GM12891 (cell line): ENCODE measurements at regions not wholly inside any gene's neighbourhood (a gene's known extent, or its start where the extent isn't known, plus 50 kb on each side); places are given as distances from the start of the nearest gene placed in this dataset.
"Not testable (repeated sequence)": the region's sequence is repeated elsewhere in the genome, so short reads cannot be mapped to it uniquely, and the experiment has no call there.

Experiments used
- DNase-seq: peaks from one replicate; pipeline ENCODE4 v3.0.0; 2011; ENCODE audit warnings: low spot score; ENCODE audit not compliant: insufficient read length
- FAIRE-seq: peaks from 2 replicates; lab custom pipeline; 2011; peaks lifted over from hg19 to GRCh38; lab: Jason Lieb, UNC
- PAX5 ChIP-seq: IDR thresholded peaks from 2 replicates; pipeline ENCODE4 v1.6.1; 2011; ENCODE audit warnings: low read length, moderate library complexity, mild to moderate bottlenecking; ENCODE audit not compliant: insufficient read depth, severe bottlenecking
- POLR2A ChIP-seq: IDR thresholded peaks from 2 replicates; pipeline ENCODE4 v1.6.1; 2011; ENCODE audit warnings: low read depth, low read length, control low read depth
- POLR2AphosphoS5 ChIP-seq: IDR thresholded peaks from 2 replicates; pipeline ENCODE4 v1.6.1; 2011; ENCODE audit warnings: low read depth, low read length, control low read depth
- POU2F2 ChIP-seq: IDR thresholded peaks from 2 replicates; pipeline ENCODE4 v1.6.1; 2011; ENCODE audit warnings: low read depth, mild to moderate bottlenecking, control low read depth, low read length, moderate library complexity
- SPI1 ChIP-seq: IDR thresholded peaks from 2 replicates; pipeline ENCODE4 v1.6.1; 2011; ENCODE audit warnings: low read depth, low read length, control low read depth
- TAF1 ChIP-seq: IDR thresholded peaks from 2 replicates; pipeline ENCODE4 v1.6.1; 2011; ENCODE audit warnings: low read depth, low read length, control low read depth

- no peak for TF ChIP-seq TAF1
- no peak for TF ChIP-seq PAX5
- TF ChIP-seq POLR2AphosphoS5, result no peak
- no peak for TF ChIP-seq SPI1
- no peak for TF ChIP-seq POU2F2
- no peak for TF ChIP-seq POLR2A
- DNase-seq, result no peak
- no peak for FAIRE-seq
These were observed 537.8 kb upstream of the DPPA4 start for GRCh38 chr3:109874896-109875708.

- not testable (repeated sequence) for DNase-seq, FAIRE-seq
These were observed 540.3 kb upstream of the DPPA4 start for GRCh38 chr3:109877616-109878015.

- TF ChIP-seq POU2F2 (no peak), TAF1 (no peak), SPI1 (no peak), POLR2AphosphoS5 (no peak), PAX5 (no peak), POLR2A (no peak)
- FAIRE-seq (no peak), DNase-seq (no peak)
These were observed 544.8 kb upstream of the DPPA4 start for GRCh38 chr3:109882144-109882543.

- DNase-seq, result no peak
- FAIRE-seq, result no peak
- TF ChIP-seq POU2F2, result no peak
- peak; percentile 55; the same call in 1 of the 2 replicates for TF ChIP-seq SPI1
- no peak for TF ChIP-seq TAF1
- TF ChIP-seq POLR2A, result no peak
- TF ChIP-seq PAX5, result no peak
- no peak for TF ChIP-seq POLR2AphosphoS5
These were observed 549.9 kb upstream of the DPPA4 start for GRCh38 chr3:109887293-109887692.

GRCh38 chr3:109888026-109888425, 550.7 kb upstream of the DPPA4 start:
- DNase-seq, result no peak

GRCh38 chr3:109897734-109898133, 560.4 kb upstream of the DPPA4 start:
- no peak for FAIRE-seq

More at GRCh38 chr3:109888026-109888425, 550.7 kb upstream of the DPPA4 start:
- no peak for FAIRE-seq
- TF ChIP-seq POU2F2 (no peak), SPI1 (peak; percentile 42; the same call in 1 of the 2 replicates), PAX5 (no peak), POLR2AphosphoS5 (no peak), TAF1 (no peak), POLR2A (no peak)

GRCh38 chr3:109899925-109900324, 562.6 kb upstream of the DPPA4 start:
- DNase-seq (no peak), FAIRE-seq (no peak)

More at GRCh38 chr3:109897734-109898133, 560.4 kb upstream of the DPPA4 start:
- no peak for DNase-seq
- no peak for TF ChIP-seq POLR2A
- no peak for TF ChIP-seq TAF1
- TF ChIP-seq POU2F2, result no peak
- no peak for TF ChIP-seq SPI1
- TF ChIP-seq POLR2AphosphoS5, result no peak
- no peak for TF ChIP-seq PAX5

GRCh38 chr3:109900783-109901182, 563.4 kb upstream of the DPPA4 start:
- TF ChIP-seq SPI1 (no peak), PAX5 (no peak), POLR2AphosphoS5 (no peak), POLR2A (no peak), TAF1 (no peak), POU2F2 (no peak)
- FAIRE-seq (no peak), DNase-seq (no peak)

More at GRCh38 chr3:109899925-109900324, 562.6 kb upstream of the DPPA4 start:
- TF ChIP-seq POLR2A, result no peak
- TF ChIP-seq POU2F2, result no peak
- no peak for TF ChIP-seq TAF1
- no peak for TF ChIP-seq SPI1
- no peak for TF ChIP-seq PAX5
- no peak for TF ChIP-seq POLR2AphosphoS5

GRCh38 chr3:109902549-109902948, 565.2 kb upstream of the DPPA4 start:
- no peak for DNase-seq
- no peak for FAIRE-seq
- no peak for TF ChIP-seq PAX5
- TF ChIP-seq POLR2A, result no peak
- TF ChIP-seq POU2F2, result no peak
- no peak for TF ChIP-seq POLR2AphosphoS5
- TF ChIP-seq TAF1, result no peak
- TF ChIP-seq SPI1, result no peak

- FAIRE-seq, result no peak
- no peak for TF ChIP-seq TAF1
- no peak for TF ChIP-seq POU2F2
- no peak for TF ChIP-seq POLR2A
- no peak for TF ChIP-seq POLR2AphosphoS5
- TF ChIP-seq SPI1, result no peak
- TF ChIP-seq PAX5, result no peak
- no peak for DNase-seq
These were observed 565.8 kb upstream of the DPPA4 start for GRCh38 chr3:109903100-109903499.
